EH (cell line): ENCODE measurements at regions not wholly inside any gene's neighbourhood (a gene's known extent, or its start where the extent isn't known, plus 50 kb on each side); places are given as distances from the start of the nearest gene placed in this dataset.

Experiments
- DNase-seq: peaks from one replicate; pipeline ENCODE4 v3.0.0-alpha.2; 2015; ENCODE audit warnings: low read depth

DNA sequence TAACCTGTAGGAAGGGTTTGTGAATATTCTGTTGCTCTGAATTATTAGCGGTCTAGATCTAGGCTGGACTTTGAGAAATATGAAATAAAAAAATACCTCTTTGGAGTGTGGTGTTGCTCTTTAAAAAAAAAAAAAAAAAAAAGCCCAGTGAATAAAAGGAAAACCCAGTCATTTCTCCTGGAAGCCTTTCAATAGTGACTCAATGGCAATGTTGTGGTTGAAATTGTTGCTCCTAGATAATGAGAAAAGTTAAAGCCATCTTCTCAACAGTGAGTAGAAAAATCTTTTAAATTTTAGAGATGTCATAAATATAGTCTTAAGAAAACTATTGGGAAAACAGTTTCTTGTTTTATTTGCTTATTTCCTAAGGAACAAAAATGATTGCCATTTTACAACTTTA is 135.3 kb downstream of the RFC3 start:
- DNase-seq, result peak; percentile 85

DNA sequence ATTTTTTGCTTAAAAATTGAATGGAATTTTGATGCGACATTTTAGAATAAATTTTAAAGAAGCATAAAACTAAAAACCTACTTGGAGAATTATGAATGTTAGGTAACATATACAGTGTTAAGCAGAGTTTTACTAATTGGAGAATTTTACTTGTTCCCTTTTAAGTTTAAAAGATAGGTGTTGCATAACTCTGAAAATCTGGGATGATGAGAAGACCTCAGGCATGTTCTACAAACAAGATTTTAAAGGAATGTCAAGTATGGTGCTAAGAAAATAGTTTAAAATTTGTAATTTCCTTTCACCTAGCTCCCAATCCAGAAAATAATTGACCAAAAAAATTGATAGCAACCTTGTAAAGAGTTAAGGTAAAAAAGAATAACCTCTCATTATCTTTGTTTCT is 135.8 kb downstream of the RFC3 start:
- peak; percentile 22 for DNase-seq

DNA sequence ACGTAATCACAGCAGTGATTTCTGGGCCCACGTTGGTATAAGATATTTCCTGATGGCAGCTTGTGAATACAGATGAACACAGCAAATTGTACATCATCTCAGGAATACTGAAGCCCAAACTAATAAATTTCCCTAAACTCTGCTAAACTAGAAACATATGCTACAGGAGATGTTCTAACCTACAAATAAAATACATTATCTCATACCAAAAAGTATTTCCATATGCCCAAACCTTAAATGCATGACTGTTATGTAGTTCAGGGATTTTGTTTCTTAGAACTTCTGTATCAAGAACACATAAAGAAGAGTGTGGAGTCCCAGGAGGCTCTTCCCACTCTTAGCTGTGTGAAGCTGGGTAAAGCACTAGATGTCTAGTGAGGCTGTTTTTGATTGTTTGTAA is 138.4 kb downstream of the RFC3 start:
- DNase-seq, result no peak

DNA sequence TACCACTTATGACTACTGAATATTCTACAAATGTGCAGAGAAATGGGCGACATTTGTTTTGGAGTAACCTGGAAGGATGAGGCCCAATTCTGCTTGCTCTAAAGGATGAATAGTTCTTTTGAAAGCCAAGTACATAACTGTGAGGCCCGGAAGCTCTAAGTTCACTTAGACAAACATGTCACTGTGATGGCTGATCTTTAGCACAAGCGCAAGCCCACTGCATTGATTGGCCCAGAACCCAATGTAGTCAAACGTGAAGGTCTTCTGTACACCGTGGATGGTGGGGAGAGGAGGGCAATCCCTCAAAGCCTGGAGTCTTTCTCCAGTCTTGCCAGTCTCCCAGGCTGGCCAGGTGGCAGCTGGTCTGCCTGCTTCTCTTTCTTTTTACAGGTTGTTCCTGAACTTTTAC is 139.6 kb downstream of the RFC3 start:
- no peak for DNase-seq

DNA sequence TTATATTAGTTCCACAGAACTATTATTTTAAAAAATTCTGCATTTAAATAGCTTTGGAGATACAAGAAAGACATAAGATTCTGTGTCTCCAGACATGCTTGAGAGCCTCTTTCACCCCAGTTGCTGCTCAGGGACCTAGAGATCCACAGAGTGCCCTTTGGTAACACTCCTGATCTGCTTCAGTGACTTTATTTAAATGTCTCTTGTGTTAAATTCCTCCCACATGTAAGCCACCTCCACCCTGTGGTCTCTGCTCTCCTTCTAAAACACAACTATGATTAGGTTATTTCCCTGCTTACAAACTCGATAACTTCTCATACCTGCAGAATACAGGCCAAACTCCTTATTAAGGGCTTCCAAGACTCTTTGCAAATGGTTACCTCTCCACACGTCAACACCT is 141.0 kb downstream of the RFC3 start:
- no peak for DNase-seq

DNA sequence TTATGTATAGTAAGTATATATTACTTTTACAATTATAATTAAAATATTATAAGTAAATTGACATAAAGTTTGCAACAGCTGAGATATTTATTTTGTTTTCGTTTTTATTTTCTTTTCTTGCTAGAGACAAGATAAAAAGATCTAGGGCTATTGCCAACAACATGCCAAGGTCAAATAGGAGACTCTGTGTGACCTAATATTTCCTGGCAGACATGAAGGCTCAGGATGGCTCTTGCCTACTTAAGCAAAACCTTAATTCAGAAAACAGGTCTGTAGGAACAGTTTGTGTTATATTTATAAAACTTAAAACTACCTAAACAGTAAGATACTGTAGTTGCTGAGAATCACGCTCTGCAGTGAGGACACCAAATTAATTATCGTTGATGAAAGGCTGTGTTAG is 145.2 kb downstream of the RFC3 start:
- no peak for DNase-seq

DNA sequence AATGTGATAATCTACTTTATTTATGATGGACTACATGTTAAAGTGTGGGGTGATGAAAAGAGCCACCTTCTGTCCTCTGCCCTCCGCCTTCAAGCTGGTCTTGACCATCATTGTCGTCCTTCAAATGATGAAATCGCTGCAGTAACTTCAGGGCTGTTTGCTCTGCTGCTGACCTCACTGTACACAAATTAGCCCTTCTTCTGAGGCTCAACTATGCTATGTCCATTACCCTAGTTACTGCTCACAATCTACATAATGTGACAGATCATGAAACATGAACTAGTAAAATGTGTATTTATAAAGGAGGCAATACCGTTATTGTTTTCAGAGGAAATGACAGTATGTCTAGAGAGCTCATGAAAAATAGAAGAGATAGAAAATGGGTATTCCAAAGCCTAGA is 145.9 kb downstream of the RFC3 start:
- no peak for DNase-seq

DNA sequence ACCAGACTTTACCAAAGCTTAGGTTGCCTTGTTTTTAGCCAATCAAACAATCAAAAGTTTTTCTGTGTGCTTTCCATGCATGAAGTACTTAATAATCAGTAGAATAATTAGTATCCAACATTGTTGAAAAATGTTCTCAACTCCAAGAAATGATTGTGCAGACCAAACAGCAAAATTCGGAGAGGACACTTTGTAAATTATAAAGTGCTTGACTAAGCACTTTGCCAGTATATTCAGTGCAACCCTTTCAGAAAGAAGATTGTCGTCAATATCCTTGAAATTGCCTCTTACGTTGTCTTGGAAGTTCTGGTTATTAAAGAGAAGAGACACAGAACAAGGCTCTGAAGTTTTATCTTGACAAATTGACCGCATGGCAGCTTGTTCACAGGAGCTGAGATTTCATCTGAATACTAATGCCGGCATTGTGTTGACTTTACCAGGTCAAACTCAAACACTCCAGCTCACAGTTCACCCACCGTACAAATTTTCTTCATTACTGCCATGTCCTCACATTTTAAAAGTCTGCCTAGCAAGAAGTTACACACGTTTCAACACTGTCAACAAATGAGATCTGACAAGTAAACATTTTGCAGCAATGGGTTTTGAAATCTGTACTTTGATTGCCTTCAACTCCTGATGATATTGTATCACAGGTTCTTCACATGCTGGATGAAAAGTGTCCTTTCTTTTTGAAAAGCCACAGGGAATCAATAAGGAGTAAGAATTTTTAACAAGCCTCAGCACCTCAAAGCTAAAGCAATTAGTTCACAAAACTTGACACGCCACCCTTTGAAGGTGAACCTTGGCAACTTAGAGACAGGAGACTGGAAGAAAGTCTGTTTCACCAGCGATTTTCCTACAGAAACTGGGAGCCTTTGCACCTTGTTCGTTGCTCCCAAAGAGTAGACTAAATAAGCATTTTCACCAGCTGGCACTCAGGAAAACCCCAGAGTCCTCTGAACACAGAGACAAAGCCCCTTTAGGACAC is 150.9 kb downstream of the RFC3 start:
- DNase-seq, result no peak

DNA sequence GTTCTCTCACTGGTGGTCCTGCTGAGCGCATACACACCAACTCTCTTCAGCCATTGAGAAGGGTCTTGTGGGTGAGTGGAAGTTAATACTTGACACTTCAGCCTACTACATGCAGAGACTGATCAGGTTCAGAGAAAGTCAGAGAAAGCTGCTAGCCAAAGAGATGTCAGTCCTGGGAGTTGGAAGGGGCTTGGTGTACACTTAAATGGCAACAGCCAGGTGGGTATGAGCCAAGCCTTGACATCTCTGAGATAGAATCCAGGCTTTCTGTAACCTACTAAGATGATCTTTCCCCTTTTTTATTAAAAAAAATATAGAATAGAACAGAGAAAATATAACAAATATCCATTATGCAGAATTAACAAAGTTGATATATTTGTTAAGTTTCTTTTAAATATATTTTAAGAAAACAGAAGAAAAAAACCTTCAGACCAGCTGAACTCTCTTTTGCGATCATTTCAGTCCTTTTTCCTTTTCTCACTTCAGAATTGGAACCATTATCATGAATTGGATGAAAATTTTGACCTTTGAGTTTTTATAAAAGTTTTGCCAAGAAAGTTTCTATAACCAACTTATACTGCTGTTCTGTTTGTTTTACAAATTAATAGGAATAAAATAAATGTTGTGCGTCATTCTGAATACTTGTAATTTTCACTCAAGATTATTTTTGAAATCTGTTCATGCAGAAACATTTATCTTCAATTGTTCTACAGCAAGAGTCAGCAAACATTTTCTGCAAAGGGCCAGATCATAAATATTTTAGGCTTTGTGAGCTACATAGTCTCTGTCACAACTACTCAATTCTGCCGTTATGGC is 153.0 kb downstream of the RFC3 start:
- DNase-seq, result no peak

DNA sequence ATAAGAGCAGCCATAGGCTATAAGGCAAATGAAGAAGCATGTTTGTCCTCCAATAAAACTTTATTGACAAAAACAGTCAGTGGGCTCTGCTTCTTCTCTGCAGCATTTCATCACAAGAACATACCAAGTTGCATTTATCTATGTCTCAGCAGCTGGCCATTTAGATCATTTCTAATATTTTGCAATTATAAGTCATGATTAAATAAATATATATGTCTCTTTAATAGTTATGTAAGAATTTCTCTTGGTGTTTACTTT is 153.5 kb downstream of the RFC3 start:
- no peak for DNase-seq

DNA sequence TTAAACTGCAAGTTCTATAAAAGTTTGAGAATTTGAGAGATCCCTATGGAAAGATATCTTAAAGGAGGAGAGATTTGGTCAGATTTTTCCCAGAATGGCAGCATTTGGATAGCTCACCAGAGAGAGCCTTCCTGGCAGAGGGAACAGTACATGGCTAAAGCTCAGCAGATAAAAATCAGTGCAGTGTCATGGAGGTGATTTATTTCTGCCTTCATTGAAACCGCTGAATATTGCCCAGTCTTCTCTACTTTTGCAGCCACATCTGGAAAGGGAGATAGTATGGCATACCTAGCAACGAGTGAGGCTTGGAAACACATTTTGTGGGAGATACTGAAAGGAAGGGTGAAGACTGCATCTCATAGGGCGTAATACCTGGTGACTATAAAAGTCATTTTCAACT is 155.2 kb downstream of the RFC3 start:
- no peak for DNase-seq

DNA sequence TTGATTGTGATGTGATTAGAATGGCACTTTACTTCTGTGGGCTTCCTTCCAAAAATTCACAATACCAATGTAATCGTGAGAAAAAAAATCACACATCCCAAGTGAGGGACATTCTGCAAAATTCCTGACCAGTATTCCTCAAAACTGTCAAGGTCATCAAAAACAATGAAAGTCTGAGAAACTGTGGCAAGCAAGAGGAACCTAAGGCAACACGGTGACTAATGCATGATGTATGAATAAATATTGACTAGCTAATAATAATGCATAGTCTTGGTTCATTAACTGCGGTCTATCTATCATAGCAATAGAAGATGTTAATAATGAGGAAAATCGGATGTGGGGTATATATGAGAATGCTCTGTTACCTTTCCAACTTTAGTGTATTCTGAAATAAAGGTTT is 159.0 kb downstream of the RFC3 start:
- no peak for DNase-seq

DNA sequence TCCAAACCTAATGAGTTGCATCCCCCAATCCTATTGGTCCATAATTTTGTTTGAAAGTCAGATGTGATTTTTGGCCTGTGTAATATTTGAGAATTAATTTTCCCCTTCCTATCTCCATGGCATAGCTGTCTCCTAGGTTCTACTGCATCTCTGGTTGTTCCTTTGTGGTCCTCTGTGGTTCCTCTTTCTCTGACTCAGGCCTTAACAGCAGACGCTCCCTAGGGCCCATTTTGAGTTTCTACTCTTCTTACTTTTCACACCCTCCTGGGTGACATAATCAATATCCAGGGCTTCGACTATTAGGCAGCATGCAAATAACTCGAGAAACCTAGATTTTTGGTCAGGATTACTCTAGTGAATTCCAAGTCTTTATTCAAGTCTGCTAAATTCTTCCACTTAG is 160.7 kb downstream of the RFC3 start:
- DNase-seq, result no peak

DNA sequence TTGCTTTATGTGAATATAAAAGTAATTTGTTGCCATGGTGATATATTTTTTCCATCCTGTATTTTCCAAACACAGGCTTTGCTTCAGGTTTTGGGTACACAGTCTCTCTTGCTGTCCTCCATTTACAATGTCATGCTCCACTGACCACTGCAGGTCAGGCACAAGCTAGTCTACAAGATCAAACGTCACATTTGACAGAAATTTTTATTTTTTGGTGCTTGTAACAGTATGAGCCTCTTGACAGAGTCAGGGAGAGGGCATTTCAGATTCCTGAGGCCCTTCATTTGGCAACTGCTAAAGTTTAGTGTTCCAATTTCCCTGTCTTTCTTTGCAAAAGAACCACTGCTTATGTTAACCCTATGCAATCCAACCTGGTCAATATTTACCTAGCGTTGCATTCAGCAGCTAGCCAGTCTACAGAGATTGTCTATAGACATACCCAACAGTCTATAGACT is 175.0 kb downstream of the RFC3 start:
- DNase-seq, result no peak

DNA sequence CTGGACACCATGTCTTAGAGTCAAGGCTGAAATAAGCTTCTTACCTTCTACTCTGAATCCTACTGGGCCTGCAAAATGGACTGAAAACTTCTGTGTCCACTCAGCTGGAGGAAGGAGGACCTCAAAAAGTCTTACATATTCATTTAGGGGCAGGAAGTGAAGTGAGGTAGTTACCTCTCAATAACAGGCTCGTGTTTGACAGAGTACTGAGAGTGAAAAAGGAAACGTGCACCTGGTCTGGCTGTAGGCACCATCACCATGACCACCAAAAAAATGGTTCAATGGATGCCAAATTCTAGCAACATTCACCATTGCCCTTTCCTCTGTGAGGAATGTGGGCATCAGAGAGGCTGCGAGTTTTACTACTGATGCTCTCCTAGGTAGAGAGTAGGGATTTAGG is 176.2 kb downstream of the RFC3 start:
- DNase-seq, result no peak

DNA sequence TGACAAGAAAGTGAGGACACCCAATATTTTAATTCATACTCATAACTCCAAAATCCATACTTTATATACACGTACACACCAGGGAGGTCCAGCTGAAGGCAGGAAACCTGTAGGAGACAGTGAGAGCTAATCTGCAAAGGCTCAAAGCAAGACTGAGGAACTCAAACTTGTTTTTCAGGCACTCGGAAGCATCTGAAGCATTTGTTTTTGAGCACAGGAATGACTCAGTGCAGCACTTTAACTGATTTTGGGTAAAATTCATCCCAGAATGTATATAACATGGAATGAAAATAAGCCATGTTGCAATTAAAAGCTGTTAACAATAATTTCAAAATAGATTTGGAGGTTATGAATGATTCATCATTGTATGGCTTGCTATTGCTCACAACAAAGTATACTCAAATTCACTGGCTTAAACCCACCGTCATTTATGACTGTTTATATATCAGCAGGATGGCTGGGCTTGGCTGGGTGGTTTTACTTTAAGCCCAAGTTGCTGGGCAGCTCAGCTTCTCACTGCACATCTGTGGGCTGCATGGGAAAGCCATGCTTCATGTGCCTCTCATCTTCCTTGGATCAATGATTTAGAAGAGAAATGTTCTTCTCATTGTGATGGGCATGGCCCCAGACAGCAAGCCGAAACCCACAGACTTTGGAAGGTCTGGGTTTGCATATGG is 177.0 kb downstream of the RFC3 start:
- peak; percentile 10 for DNase-seq

DNA sequence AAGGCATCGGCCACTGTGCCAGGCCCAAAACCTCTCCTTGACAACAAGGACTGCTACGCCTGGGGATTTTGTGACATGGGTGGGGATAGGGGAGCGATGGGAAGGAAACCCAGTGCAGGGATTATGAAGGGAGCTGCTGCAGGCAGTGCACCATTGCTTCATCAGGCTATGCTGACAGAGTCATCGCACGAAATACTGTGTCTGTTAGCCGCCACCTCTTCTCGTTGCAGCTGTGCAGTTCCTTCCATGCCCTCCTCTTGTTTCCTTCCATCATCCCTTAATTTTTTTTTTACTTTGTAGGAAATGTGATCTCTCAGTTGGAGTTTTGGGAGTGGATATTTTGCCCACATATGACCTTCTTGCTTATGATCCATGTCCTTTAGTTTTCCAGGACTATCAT is 178.7 kb downstream of the RFC3 start:
- DNase-seq, result no peak

DNA sequence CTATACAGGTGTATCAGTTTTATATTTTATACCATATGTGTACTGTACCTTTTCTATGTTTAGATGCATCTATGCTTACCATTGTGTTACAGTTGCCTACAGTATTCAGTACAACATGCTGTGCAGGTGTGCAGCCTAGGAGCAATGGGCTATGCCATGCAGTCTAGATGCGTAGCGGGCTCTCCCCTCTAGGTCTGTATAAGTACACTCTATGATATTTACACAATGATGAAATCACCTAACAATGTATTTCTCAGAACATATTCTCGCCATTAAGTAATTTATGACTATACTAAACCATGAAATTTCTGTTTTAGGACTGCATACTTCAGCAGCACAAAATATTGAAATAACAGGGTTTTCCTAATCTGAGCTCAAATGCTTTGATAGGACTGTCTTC is 179.6 kb downstream of the RFC3 start:
- no peak for DNase-seq

DNA sequence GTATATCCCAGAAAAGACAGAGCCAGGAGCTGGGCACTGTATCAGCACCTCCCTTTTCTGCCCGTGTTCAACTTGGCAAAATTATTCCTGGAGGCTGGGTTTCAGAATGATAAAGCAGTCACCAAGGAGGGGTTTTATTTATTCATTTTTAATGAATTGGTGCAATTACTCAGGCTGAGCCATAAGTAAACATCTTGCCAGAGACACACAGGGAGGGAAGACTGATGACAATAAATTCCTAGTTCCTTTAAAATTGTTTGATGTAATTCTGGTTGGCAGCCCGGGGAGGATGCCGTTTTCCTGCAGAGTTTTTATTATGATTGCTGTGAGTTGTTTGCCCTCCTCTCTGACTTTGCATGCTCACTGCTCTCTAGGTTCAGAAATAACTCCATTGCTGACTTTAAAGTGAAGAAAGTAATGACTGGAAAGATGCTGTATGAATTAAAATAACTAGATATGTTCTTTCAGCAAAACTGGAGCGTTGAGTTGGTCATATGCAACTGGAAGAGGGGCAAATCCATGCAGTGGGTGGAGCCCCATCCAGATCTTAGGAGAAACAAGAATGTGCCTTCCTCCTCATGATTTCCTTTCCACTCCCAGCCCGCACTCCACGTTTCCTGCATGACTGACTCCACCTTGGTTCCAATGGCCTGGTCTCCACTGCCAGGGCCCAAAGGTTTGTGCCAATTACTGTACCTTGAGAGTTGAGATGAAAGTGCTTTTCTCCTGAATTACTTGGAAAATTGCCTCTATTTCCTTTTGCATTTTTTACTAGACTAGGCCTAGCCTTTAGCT is 182.1 kb downstream of the RFC3 start:
- DNase-seq, result peak; percentile 40

DNA sequence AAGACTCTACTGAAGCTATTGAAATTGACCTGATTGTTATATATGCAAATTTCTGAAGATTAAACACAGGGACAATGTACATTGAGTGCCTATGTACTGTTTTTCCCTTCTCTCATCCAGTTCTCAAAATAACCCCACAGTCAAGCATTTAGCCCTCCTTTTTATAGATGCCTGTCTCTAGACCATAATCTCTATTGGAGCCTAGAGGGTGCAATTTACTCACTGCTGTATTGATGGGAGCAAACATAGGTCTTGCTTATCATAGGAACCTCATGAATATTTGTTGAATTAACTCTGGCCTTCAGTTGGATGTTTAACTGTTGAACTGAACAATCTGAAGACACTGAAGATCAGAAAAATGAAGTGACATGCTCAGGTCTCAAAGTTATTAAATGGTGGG is 183.0 kb downstream of the RFC3 start:
- no peak for DNase-seq

DNA sequence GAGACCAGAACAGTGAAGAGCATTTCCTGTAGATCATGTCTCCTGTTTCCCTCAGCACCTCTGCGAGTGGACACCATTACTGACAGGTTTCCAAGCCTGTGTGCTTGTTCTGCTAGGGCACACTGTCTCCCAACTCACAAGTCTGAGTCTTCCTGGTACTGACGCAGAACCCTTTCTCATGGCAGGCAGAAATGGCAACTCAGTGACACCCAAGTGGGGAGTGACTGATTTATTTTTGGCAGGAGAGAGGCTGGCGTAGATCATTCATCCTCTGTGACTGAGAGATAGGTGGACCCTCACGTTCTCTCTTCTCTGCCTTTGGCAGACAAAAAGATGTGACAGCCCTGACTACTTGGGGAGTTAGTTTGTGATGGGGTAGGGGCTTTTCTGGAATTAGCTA is 183.4 kb downstream of the RFC3 start:
- DNase-seq, result no peak

DNA sequence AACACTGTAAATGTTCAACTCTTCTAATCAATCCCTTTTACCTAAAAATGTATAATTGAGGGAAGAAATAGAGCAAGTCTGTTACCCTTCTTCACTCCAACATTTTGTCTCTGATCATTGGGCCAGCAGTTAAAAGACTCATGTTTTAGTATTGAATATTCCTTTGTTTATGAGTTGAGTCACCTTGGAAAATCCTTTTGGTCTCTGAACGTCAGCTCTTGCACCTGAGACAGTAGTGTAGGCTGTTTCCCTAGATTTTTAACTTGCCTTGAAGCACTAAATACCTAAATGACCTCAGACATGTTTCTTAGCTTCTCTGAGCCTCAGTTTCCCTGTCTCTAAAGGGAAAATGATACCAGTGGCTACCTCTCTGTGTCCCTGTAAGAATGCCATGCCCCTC is 184.2 kb downstream of the RFC3 start:
- no peak for DNase-seq
